ENCODE measurements at regions not wholly inside any gene's neighbourhood (a gene's known extent, or its start where the extent isn't known, plus 50 kb on each side); places are given as distances from the start of the nearest gene placed in this dataset.

GRCh38 chr20:5442101-5442500 is 125.3 kb upstream of the PROKR2 start:
- Histone ChIP-seq H3K27ac (no peak overlapping the region), H3K9me3 (peaks cover 0 to 19% (median under 1%) of the 10 kb centered on the region in 12 donors), H3K4me1 (no peaks in the 10 kb centered on the region), H3K27me3 (peaks cover 0 to 9% (median 0%) of the 10 kb centered on the region in 9 donors), H3K36me3 (no peaks in the 10 kb centered on the region), H3K4me3 (no peak overlapping the region)
- 73 to 86% (median 81%) methylated on average over 5 of the region's 5 CpGs for WGBS, 4 donors
- intact Hi-C loops (cut with DNase I) = loop anchor here in 3 of 10 donors (10.0 kb wide), 1 partner anchor 317 kb away; the partner anchor contains the start of gene CDS2 (in 3 of the 3)
- DNase-seq (no peak), ATAC-seq (no peak)
- TF ChIP-seq CTCF (IDR thresholded peaks at IDR 0.05) = no peak
- no peak for TF ChIP-seq POLR2A (IDR thresholded peaks at IDR 0.05)

DNA sequence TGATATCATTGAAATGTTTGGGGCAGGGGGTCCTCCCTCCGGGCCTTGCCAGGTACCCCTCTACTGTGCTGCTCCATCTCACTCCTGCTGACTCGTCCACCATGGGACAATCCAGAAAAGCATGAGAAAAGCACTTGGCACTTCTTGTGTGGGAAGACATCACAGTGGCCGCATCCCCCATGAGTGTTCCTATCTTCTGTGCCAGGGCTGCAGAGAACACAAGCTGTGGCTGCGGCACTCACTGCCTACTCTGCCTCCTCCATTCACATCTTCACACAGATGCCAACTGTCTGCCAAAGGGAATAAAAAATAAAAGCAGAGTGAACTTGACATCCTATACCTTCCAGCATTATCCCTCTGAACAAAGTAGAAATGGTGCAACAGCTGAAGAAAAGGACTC is 117.4 kb upstream of the PROKR2 start:
- TF ChIP-seq CTCF (IDR thresholded peaks at IDR 0.05) (no peak), POLR2A (IDR thresholded peaks at IDR 0.05) (no peak)
- H3K4me1 ChIP-seq = no peaks in the 10 kb centered on the region
- H3K4me3 ChIP-seq = no peak overlapping the region
- H3K27ac ChIP-seq = no peak overlapping the region
- DNase-seq = no peak
- peaks cover 0 to 23% (median 2%) of the 10 kb centered on the region in 12 donors for H3K9me3 ChIP-seq
- ATAC-seq = no peak
- H3K36me3 ChIP-seq = no peaks in the 10 kb centered on the region
- no peaks in the 10 kb centered on the region for H3K27me3 ChIP-seq
- WGBS, 4 donors = 67 to 85% (median 71%) methylated on average over 4 of the region's 4 CpGs
- intact Hi-C loops (cut with DNase I) = no loop called here

GRCh38 chr20:5433352-5433751 is 116.6 kb upstream of the PROKR2 start:
- no peak for DNase-seq
- H3K4me1 ChIP-seq = no peaks in the 10 kb centered on the region
- peaks cover 0 to 17% (median 1%) of the 10 kb centered on the region in 12 donors for H3K9me3 ChIP-seq
- H3K27me3 ChIP-seq = no peaks in the 10 kb centered on the region
- TF ChIP-seq POLR2A (IDR thresholded peaks at IDR 0.05) = no peak
- TF ChIP-seq CTCF (IDR thresholded peaks at IDR 0.05) = no peak
- no peak overlapping the region for H3K27ac ChIP-seq
- no peaks in the 10 kb centered on the region for H3K36me3 ChIP-seq
- no peak overlapping the region for H3K4me3 ChIP-seq
- ATAC-seq = no peak
- WGBS, 4 donors = 62 to 82% (median 70%) methylated on average over 3 of the region's 3 CpGs
- intact Hi-C loops (cut with DNase I) = no loop called here

DNA sequence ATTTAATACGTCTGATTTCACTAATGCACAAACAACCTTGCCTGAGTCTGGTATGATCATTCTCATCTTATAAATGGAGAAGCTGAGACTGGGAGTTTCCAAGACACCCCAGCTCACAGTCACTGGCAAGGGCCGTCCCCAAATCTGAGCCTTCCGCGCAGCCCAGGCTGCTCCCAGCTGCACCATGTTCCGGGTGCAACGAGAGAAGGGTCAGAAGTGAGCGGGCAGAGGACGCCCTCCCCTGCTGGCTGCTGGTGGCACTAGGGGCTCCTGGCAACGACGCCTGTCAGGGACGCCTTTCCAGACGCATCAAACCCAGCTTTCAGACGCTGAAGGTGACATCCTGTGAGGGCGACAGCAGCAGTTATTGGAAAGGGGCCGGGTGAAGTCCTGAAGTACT is 115.3 kb upstream of the PROKR2 start:
- Histone ChIP-seq H3K27ac (no peak overlapping the region), H3K4me1 (no peaks in the 10 kb centered on the region), H3K4me3 (no peak overlapping the region), H3K27me3 (no peaks in the 10 kb centered on the region), H3K9me3 (peaks cover 0 to 4% (median 0%) of the 10 kb centered on the region in 12 donors), H3K36me3 (no peaks in the 10 kb centered on the region)
- intact Hi-C loops (cut with DNase I) = no loop called here
- 79 to 88% (median 81%) methylated on average over 10 to 15 of the region's 15 CpGs for WGBS, 4 donors
- no peak for ATAC-seq
- TF ChIP-seq CTCF (IDR thresholded peaks at IDR 0.05) = no peak
- no peak for TF ChIP-seq POLR2A (IDR thresholded peaks at IDR 0.05)
- no peak for DNase-seq
